GM21423 (cell line): ENCODE measurements at regions not wholly inside any gene's neighbourhood (a gene's known extent, or its start where the extent isn't known, plus 50 kb on each side); places are given as distances from the start of the nearest gene placed in this dataset.
"Not testable (repeated sequence)": the region's sequence is repeated elsewhere in the genome, so short reads cannot be mapped to it uniquely, and the experiment has no call there.

Source experiments
- ATAC-seq: cut with Tn5 transposase; IDR thresholded peaks from one replicate; pipeline ENCODE4 v1.9.1; 2021; ENCODE audit warnings: mild to moderate bottlenecking, moderate library complexity; ENCODE audit not compliant: unreplicated experiment

DNA sequence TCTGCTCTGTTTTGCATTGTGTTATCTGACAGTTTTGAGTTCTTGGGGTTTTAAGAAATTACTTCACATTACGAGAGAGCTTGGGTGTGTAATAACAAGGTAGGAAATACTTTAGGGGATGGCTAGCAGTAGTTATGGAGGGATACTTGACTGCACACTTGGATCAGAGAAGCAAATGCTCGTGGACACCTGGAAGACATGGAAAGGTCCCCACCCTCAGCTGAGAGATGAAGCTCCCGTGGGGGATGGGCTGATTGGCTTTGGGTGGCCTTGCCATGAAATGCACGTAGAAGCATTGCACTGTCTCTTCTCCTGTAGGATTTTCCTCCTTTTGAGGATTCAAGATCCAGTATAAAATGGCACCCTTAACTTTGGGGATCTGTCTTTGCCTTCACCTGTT, 61.5 kb upstream of the UNC93A start:
- no peak for ATAC-seq

DNA sequence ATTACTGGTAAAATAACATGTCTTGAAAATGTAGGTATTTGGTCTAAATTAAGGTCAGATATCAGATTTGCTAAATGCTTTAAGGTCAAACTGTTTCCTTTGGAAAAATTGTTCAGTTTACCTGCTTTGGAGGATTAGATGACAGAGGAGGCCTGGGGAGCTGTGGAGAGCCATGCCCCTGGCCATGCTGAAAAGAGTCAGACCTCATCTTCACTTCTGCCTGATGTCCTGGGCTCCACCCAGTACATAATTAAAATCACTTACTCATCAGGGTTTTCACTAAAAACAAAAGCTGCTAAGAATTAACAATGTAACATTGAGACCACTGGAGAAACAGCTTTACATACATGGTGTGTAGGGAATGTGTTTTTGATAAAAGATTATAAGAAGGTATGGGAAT, 60.8 kb upstream of the UNC93A start:
- no peak for ATAC-seq

- no peak for ATAC-seq
These were observed 58.8 kb upstream of the UNC93A start for GRCh38 chr6:167232356-167232755.

GRCh38 chr6:167233490-167233889, 57.6 kb upstream of the UNC93A start:
- ATAC-seq, result no peak

- ATAC-seq, result not testable (repeated sequence)
These were observed 56.5 kb upstream of the UNC93A start for GRCh38 chr6:167234576-167234975.

DNA sequence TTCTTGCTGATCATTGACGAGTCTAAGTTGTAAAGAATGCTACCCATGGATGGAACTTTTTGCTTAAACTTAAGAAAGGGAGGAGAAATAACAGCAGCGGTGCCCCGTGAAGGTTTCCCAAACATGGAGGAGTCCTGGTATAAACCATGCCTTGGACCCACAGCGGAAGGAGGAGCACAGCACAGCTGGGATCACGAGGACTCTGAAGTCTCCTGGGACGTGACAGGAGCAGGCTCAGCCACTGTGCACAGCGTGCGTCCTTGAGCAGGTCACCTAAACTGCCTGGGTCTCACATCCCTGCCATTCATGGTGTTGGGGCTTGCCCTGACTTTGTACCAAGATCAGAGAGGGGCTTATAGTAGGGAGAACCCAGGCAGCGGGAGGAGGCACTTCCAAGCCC, 56.1 kb upstream of the UNC93A start:
- ATAC-seq, result no peak

- no peak for ATAC-seq
These were observed 55.5 kb upstream of the UNC93A start for GRCh38 chr6:167235421-167236238.

GRCh38 chr6:167236239-167236571, 54.9 kb upstream of the UNC93A start:
- ATAC-seq, result no peak

- no peak for ATAC-seq
These were observed 53.5 kb upstream of the UNC93A start for GRCh38 chr6:167237438-167238145.

DNA sequence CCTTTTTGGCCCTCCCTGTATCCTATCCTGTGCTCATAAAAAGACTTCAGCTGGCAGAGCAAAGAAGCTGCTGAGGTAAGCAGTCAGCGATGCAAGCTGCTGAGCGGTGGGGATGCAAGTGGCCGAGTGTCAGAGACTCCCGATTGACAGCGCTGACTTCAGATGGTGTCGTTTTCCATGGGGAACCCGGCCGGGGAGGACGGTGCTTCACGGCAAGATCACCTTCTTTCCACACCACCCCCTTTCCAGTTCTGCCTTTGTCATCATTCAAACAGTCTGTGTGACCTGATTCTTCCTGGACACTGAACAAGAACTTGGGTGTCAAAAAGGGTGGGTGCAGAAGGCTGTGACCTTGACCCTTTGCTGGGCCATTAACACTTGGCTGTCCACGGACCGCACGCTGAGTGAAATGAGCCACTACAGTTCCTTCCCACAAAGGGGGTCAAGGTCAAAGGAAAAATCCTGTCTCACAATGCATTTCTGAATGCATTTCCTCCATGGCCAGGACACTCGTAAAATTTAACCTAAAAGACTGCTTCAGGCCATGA, 52.9 kb upstream of the UNC93A start:
- ATAC-seq, result no peak

- no peak for ATAC-seq
These were observed 52.2 kb upstream of the UNC93A start for GRCh38 chr6:167238694-167239467.

GRCh38 chr6:167239470-167239869, 51.6 kb upstream of the UNC93A start:
- ATAC-seq, result not testable (repeated sequence)

GRCh38 chr6:167240034-167240541, 51.0 kb upstream of the UNC93A start:
- ATAC-seq, result no peak
